Sigmoid colon (tissue), 3 donors: ENCODE measurements at regions not wholly inside any gene's neighbourhood (a gene's known extent, or its start where the extent isn't known, plus 50 kb on each side); places are given as distances from the start of the nearest gene placed in this dataset.

Experiments used
- CTCF ChIP-seq, 4 experiments: fragments of 450-650 bp in 3 of 4; fragments of 200-600 bp in 1 of 4; IDR thresholded peaks; one replicate each; pipeline ENCODE4 v1.5.1; 2016 to 2019; ENCODE audit warnings: antibody characterized with exemption in 4 of 4, mild to moderate bottlenecking in 3 of 4, moderate library complexity in 2 of 4
- POLR2A ChIP-seq, 2 donors: fragments of 450-650 bp; IDR thresholded peaks; one replicate each; pipeline ENCODE4 v1.6.1; 2016; ENCODE audit warnings: antibody characterized with exemption in 2 of 2, mild to moderate bottlenecking in 2 of 2, moderate library complexity in 2 of 2

DNA sequence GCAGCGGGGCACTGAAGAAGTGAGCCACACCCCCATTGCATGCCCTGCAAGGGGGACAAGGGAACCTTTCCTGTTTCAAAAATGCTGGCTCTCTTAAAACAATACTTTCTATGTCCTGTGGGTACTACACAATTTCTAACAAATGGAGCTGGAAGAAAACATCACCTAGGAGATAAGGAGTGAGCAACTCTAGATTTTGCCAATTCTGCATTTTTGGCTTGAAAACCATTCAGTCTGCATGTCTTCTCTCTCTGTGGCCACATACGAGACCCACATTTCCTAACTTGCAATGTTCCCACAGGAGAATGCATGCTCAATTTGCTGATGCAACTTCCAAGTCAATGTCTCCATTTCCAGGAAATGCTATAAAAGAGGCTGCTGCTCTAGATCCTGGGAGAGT, 662.0 kb downstream of the SQOR start:
- TF ChIP-seq CTCF (IDR thresholded peaks at IDR 0.05) (no peak), POLR2A (IDR thresholded peaks at IDR 0.05) (no peak)
